ENCODE measurements at regions not wholly inside any gene's neighbourhood (a gene's known extent, or its start where the extent isn't known, plus 50 kb on each side); places are given as distances from the start of the nearest gene placed in this dataset.

GRCh38 chr10:42932735-42933447 is 144.0 kb upstream of the RET start:
- peak in 1 of 2 donors; percentile 69 for DNase-seq (ENCODE audit: low read depth in 2 of 2)

- peak in 1 of 2 donors; percentile 7 for DNase-seq (ENCODE audit: low read depth in 2 of 2)
Observed at GRCh38 chr10:42933448-42934340, 143.2 kb upstream of the RET start.

GRCh38 chr10:42934351-42934811 is 142.5 kb upstream of the RET start:
- no peak for DNase-seq (ENCODE audit: low read depth in 2 of 2)

- no peak for DNase-seq (ENCODE audit: low read depth in 2 of 2)
Observed at GRCh38 chr10:42934842-42935241, 142.0 kb upstream of the RET start.

- no peak for DNase-seq (ENCODE audit: low read depth in 2 of 2)
Observed at GRCh38 chr10:42935466-42935865, 141.4 kb upstream of the RET start.

GRCh38 chr10:42936580-42936979 is 140.3 kb upstream of the RET start:
- no peak for DNase-seq (ENCODE audit: low read depth in 2 of 2)

GRCh38 chr10:42937048-42937447 is 139.8 kb upstream of the RET start:
- no peak for DNase-seq (ENCODE audit: low read depth in 2 of 2)

- no peak for DNase-seq (ENCODE audit: low read depth in 2 of 2)
Observed at GRCh38 chr10:42937649-42938180, 139.2 kb upstream of the RET start.

- DNase-seq (ENCODE audit: low read depth in 2 of 2) = no peak
Observed at GRCh38 chr10:42938351-42938750, 138.5 kb upstream of the RET start.

GRCh38 chr10:42939237-42939636 is 137.6 kb upstream of the RET start:
- DNase-seq (ENCODE audit: low read depth in 2 of 2) = no peak

GRCh38 chr10:42939685-42940366 is 137.0 kb upstream of the RET start:
- no peak for DNase-seq (ENCODE audit: low read depth in 2 of 2)

GRCh38 chr10:42940487-42941294 is 136.2 kb upstream of the RET start:
- no peak for DNase-seq (ENCODE audit: low read depth in 2 of 2)

GRCh38 chr10:42941295-42941644 is 135.6 kb upstream of the RET start:
- DNase-seq (ENCODE audit: low read depth in 2 of 2) = no peak

- DNase-seq (ENCODE audit: low read depth in 2 of 2) = no peak
Observed at GRCh38 chr10:42941790-42942189, 135.1 kb upstream of the RET start.

- no peak for DNase-seq (ENCODE audit: low read depth in 2 of 2)
Observed at GRCh38 chr10:42942279-42942950, 134.5 kb upstream of the RET start.

GRCh38 chr10:42943025-42943818 is 133.6 kb upstream of the RET start:
- DNase-seq (ENCODE audit: low read depth in 2 of 2) = no peak

- DNase-seq (ENCODE audit: low read depth in 2 of 2) = no peak
Observed at GRCh38 chr10:42948040-42948439, 128.8 kb upstream of the RET start.

GRCh38 chr10:42949287-42949686 is 127.6 kb upstream of the RET start:
- DNase-seq (ENCODE audit: low read depth in 2 of 2) = no peak

GRCh38 chr10:42950606-42951485 is 126.0 kb upstream of the RET start:
- DNase-seq (ENCODE audit: low read depth in 2 of 2) = no peak
